ENCODE measurements at regions not wholly inside any gene's neighbourhood (a gene's known extent, or its start where the extent isn't known, plus 50 kb on each side); places are given as distances from the start of the nearest gene placed in this dataset.

DNA sequence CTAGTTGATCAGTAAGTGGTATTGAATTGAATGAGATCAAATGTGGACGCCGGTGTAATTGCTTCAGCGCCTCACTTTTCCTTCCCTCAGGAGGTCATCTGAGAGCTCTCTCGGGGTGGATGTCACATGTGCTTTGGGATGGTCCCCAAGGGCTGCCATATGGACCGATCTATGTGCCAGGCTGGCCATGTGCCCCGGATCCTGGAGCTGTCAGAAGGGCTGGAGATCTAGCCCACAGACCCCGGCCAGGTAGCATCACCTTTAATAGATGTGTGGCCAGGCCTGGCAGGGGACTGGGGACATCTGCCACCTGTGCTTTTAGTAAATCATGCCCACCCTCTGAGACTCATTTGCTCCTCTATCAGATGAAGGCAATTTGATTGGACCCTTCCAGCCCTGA is 95.3 kb upstream of the CRHR1 start:
- DNase-seq: no peak

DNA sequence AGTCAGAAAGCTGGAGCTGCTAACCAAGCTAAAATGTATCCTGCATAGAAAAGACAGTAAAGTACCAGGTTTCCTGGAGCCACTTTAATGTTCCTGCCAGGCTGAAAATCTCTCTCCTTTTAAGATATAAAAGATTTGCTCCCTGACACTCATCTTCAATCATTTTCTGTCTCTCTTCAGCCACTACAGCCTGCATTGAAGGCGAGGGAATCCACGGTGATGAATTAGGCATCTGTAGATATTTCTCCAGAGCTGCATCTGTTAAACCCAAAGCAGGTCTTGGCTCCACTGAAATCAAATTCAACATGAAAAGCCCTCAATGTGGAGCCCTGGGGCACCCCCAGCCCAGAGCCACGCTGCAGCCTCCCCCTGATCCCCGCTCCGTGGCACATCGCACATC is 94.7 kb upstream of the CRHR1 start:
- DNase-seq: no peak

DNA sequence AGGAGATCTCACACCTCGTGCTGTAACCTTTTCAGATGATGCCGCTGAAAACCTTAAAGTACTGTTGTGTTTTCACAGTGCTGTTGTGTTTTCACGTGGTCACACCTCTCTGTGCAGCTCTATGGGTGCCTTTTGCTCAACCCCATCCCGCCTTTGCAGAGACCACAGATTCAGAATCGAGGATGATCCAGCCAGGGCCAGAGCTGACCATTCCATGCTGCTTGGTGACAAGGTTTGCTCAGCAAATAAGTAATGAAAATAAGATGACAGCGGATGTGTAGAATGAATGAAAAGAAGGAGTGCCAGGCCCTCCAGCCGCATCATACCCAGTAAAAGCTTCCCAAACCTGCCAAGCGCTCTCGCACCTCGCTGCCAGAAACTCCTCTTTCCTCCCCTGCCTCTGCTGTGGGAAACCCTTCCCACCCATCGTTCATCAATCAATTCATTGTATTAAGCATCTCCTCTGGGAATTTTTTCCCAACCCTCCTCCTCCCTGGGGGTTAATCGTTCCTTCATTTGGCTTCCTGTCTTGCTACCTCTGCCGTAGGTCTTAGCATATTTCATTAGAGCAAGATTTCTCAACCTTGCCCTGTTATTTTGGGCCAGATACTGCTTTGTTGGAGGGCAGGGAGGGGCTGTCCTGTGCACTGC is 93.4 kb upstream of the CRHR1 start:
- DNase-seq: no peak

DNA sequence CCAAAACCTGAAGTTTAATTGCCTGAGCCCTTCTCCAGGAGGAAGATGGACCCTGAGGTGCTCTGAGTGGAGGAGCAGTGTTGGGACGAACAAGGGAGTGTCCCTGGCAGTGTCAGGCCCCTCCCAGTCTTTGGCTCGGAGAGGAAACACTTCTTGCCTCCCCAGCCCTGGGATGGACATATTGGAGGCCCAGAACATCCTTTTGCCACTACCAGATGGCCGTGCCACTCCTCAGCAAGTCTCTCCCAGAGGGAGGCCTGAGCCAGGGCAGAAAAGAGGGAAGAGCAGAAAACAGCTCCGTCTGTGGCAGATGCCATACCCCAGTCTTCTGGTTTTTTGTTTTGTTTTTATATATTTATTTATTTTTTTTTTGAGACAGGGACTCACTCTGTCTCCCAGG is 91.5 kb upstream of the CRHR1 start:
- DNase-seq: no peak

DNA sequence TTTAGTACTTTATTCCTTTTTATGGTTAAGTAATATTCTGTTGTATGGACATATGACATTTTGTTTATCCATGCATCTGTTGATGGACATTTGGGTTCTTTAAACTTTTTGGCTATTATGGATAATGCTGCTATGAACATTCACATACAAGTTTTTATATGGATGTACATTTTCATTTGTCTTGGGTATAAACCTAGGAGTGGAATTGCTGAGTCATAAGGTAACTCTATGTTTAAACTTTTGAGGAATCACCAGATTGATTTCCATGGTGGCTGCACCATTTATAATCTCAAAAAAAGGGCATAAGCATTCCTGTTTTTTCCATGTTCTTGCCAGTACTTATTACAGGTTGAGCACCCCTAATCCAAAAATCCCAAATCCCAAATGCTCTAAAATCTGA is 90.3 kb upstream of the CRHR1 start:
- DNase-seq: no peak

DNA sequence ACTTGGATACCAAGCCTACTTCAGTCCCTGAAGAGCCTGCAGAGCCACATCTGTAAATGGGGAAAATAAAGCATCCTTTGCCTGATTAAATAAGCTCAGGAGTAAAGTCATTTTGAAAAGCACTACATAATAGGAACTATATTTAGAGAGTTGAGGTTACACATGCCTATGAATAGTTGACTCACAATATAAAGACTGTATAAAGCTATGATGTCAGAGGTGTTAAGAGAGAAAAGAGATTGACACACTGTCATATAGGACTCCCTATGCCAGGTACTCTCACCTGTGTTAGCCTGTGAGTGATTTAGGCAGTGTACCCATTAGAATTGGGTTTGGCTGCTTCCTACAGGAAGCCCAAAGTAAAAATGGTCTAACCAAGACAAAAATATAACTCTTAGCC is 87.7 kb upstream of the CRHR1 start:
- DNase-seq: no peak

DNA sequence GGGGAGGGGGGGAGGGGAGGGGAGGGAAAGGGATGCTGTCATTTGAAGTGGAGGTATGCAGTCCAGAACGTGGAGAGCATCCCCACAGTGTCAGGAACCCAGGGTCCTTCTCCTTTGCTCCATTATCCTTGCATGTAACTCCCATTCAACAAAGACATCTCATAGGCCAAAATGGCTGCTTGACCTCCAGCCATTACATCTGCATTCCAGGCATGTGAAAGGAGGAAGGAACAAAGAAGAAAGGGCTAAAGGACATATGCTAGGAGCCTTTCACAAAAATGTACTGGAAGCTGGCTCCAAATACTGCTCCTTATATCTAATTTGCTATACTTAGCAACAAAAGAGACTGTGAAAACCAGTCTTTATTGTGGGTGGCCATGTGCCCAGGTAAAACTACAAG is 87.0 kb upstream of the CRHR1 start:
- no peak for DNase-seq

DNA sequence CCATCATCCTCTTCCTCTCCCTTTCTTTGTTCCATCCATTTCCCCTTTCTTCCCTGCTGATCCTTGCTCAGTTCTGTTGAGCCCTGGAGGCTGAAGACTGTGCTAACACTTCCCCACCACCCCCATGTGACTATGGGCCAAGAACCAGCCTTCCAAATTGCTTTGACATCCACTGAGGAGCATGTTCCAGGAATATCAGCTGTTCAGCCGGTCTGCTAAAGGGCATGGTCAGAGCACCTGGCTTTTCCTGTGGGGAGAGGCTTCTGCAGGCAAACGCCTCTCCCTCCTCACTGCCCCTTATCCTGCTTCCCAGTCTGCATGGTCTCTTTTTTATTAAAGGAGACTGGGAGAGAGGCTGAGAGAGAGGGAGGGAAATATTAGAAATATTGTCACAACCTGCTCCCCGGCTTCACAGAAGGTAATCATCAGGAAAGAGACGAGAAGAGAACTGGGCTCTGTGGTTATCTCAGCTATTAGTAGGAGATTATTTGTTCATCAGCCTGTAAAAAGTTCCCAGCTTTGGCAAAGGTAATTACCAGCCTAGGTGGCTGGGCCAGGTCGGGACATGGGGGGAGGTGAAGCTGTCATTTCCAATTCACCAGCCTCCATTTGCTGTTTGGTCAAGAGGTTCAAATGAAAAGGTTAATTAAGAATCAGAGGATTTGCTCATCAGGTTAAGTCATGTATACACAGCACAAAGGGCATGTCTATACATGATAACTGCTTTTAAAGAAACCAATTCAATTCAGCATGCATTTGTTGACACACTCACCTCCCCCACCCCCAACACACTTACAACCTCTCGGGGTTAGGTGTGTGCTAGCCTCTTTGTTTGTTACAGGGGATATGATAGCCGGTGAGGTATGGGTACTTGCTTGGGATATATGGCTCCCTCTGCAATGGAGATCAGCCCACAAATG is 83.7 kb upstream of the CRHR1 start:
- DNase-seq: no peak

DNA sequence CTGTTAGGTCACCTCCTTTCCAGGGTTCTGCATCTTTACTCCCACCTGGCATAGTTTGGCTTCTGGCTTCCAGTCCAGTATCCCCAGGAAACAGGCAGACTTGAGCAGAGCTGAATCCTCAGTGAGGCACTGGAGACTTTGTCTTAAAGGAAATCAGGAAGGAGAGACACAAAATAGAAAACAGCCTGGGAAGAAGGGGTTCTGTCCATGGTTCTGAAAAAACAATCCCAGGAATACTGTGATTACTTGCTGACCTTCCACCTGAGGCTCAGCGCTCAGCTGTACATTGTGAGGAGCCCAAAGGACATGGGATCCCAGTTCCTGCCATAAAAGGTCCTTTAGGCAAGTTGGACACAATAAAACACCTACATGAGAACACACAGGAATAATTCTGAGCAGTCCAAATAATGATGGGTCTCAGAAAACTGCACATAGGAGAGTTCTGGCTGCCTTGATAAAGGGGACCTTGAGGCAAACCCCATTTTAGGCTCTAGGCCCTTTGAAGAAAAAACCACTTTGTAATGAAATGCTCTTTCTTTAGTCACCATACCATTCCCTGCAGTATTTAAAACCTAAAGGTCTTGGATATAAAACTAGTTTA is 81.4 kb upstream of the CRHR1 start:
- DNase-seq: no peak

DNA sequence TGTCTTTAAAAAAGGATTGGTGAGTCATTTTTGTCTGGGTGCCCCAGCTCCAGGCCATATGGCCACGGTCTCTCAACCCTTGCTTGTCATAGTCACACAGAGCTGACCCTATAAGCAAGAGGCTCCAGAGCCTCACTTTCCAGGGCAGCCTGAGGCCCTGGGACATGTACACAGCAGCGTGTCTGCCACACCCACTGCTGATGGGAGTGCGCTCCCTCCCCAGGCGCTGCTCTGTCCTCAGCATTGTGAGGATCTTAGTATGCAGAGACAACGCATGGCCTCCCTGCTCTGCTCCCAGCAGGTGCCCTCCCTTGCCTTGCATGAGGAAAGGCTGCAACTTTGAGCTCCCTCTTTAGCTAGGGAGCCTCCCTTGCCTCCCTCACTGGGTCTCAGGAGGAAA is 80.8 kb upstream of the CRHR1 start:
- DNase-seq: no peak

DNA sequence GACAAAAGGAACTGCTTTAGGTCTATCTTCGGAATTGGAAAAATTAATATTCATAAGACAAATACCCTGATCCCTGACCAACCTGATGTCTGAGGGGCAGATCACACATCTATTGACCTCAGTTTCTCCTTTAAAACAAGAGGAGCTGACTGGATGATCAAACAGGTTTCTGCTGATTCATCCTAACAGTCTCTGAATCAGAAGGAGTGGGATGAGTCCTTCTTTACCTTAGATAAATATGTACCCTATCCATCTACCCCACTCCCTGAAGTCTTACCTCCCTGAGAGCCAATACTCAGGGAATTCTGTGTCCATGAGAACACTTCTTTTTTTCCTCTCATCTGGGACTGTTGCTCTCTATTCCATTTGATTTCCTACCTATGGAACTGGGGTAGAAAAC is 80.3 kb upstream of the CRHR1 start:
- DNase-seq: no peak

DNA sequence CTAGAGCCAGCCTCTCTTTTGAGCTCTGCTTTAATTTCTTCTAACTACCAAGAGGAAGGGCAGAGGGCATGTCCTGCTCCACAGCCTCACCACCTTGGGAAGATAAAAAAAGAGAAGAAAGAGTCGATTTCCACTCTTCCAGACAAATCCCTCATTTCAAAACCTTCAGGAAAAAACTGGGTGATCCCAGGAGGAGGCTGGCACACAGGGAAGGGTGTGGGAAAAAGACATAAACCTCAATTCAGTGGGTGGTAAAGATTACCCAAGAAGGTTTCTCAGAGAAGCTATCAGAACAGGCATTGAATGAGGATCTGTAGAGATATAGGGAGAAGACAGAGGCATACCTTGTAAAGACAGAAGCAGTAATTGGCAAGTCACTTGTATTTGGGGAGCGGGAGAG is 79.9 kb upstream of the CRHR1 start:
- no peak for DNase-seq

DNA sequence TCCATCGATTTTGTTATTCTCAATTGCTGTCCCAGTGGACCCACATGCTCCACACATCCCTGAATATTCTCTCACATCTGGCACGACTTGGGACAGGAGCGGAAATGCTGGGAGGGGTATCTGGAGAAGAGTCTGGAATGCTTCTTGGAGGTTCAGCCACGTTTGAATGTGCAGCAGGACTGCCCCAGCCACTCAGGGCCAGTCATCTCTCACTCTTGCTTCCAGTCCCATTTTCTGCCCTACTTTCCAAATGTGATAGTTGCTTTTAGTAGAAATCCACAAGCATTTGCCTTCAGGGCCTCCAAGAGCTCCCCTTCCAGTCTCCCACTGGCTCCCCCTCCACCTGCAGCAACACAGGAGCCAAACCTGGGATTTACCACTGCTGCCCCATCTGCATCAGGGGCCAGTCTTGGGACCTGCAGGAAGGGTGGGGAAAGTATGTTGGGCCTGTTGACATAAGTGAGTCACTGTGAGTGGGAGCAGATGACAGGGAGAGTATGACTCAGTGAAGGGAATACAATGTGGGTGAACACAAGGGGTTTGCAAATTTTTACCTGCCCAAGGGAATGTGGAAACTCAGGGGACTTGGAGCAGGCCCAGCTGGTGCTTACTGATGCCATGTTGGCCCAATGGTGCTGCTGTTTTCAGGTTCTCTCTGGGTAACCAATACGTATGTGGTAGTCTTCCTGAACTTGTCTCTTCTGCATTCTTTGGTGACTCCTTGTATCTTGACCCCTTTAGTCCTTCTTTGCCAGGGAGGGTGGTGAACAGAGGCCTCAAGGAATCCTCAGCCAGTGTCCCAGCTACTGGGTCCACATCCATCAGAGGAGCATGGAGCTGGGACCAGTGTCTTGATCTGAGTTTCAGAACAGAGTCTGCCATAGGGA is 78.8 kb upstream of the CRHR1 start:
- DNase-seq: no peak

DNA sequence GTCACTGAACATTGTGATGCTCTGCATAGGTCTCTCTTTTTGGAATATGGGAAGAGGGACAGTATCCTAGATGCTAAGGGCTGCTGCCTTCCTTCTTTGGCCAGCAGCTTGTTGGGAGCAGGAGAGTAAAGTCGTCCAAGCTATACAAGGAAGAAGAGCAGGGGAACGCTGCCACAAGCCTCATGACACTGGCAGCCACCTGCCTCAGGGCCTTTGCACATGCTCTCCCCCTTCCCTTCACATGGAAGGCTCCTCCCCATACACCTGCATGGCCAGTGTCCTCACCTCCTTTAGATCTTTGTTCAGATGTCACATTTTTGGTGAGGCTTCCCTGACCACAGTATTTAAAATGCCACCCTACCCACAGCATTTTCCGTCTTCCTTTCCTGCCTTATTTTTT is 78.1 kb upstream of the CRHR1 start:
- DNase-seq: no peak

DNA sequence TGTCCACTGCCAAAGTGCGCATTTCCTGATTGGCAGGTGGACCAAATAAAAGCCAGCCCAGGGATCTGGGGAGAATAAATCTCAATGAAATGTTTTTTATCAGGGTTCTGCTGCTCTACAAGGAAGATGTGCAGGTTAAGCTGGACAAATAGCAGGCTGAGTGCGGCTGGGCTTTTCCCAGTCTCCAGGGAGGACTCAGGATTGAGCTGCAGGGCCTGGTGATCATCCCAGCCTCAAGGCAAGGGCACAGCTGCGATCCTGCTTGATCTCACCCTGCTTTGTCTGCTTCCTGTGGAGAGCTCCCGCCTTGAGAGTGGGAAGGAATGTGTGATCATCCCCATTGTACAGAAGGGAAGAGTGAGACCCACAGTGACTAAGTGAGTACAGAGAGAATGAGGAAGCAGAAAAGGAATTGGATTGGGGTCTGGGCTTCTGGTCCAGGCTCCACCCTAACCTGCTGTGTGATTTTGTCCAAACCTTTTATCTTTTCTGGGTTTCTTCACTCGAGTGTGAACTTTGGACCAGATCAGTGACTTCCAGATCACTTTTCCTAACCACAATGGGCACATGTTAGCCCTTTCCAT is 75.3 kb upstream of the CRHR1 start:
- DNase-seq: no peak

DNA sequence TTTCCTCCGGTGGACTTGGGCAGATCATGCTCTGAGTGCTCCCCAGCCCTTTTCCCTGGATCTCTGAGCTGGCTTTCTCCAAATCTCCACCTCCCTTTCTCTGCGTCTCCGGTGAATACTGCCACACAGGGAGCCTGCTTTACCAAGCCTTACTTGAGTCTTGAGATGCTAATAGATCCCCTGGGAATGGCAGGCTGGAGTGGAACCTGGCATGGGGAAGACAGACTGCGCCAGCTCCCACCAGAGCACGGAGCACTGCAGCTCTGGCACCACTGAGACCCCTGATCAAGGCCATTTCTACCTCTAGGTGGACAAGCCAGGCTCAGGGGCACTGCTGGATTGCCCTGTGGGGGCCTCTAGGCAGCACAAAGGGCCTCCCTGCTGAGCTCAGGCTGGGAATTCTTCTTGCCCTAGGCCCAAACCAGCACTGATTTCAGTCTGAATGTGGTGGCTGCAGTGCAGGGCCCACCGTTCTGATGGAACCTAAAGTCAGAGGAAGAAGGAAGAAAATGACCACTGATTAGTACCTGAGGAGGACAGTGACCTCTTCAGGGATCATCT is 74.3 kb upstream of the CRHR1 start:
- DNase-seq: no peak

DNA sequence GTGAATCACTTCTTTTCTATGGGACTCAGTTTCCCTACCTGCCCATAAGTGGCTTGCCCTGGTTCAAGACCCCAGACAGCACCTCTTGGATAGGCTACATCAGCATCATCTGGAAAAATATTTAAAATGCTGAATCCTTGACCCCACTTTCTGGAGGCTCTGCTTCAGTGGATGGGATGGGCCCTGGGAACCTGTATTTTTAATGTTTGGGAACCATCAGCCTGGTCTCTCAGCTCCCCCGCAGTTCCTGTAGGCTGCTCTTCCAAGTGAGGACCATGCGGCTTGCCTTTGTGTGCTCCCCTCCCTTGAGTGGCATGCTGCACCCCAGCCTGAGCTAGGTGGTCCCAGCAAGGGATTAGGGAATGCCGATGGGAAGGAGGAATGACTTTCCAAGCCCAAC is 68.3 kb upstream of the CRHR1 start:
- no peak for DNase-seq

DNA sequence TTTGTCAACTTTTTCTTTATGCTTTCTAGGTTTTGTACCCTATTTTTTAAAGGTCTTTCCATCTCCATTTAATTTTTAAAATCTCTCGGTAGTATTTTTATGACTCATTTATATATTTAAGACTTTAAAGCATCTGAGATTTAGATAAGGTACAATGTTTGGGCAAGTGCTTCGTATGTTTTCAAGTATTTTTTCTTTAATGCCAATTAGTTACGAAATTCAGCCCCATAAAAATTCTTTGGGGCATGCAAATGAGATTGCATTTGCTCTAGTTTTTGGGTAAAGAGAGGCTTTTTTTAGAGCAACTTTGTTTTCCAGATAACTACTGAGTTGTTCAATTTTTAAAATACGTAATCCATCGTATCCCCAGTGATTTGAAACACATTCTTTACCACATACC is 65.3 kb upstream of the CRHR1 start:
- DNase-seq: no peak

DNA sequence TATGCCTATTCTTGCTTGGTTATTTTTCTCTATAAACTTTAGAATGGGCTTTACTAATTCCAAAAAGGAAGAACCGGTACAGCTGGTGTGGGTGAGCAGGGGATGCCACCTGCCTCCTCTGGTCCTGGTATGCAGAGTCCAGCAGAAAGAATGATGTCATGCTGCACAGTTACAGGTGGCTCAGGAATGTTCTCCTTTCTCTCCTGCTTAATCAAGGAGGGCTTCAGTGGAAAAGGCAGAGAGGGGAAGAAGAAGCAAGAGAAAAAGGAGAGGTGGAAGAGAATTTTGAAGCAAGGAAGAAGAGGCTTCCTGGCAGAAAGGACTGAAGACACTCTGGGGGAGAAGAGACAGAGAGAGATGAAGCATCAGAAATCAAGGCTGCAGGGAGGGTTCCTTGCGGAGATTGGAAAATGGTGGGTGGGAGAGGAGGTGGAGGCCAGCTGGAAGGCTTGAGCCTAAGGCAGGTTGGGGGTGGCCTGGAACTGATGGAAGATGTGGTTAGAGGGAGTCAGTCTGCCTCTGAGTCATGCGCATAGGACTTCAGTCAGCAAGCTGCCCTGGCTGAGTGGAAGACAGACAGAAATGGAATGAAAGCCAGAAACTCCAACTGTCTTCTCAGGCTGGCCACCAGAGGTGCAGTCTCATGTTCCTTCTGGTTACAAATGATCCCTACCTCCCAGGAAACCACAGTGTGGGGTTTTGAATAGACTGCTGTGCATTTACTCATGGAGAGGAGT is 64.6 kb upstream of the CRHR1 start:
- DNase-seq: peak; percentile 34

DNA sequence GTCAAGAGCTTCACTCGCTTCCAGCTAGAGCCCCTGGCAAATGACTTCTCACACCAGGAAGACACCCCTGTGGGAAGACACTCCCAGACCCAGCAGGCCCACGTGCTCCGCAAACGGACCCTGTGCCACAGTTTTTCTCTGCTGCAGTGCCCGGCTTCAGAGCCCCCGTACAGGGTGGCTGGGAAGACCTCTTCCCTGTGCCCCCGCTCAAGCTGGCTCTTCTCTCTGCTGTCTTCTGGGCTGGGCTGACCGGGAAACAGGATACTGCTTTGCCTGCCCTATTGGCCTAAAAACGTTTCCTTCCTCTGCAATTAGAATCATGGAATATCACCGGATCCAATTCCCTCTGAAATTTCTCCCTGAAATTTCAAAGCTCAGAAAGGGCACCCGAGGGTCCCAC is 63.7 kb upstream of the CRHR1 start:
- DNase-seq: no peak

DNA sequence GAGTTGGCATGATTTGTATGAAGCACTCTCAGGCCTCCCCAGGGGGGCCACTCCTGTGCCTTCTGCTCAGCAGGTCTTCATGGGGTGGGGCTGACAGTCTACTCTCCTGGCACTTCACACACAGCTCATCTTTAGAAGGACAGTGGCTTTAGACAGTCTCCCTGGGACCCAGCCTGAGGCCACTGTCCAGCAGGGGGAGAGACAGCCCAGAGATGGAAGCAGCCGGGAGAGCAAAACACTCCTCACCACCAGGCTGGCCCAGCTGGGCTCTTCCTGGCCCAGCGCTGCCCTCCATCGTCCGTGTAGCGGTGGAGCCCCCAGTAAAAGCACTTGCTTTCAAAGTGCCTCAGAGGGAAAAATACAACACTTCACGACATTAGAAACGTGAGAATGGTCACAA is 62.0 kb upstream of the CRHR1 start:
- DNase-seq: no peak

Measured in GOT3 (cell line).